HG03108 (cell line): ENCODE measurements at regions not wholly inside any gene's neighbourhood (a gene's known extent, or its start where the extent isn't known, plus 50 kb on each side); places are given as distances from the start of the nearest gene placed in this dataset.

Experiments used
- ATAC-seq: cut with Tn5 transposase; IDR thresholded peaks from one replicate; pipeline ENCODE4 v1.9.1; 2021; ENCODE audit warnings: moderate library complexity; ENCODE audit not compliant: unreplicated experiment

GRCh38 chr4:161133586-161134276 is 1030.1 kb downstream of the FSTL5 start:
- ATAC-seq: no peak

- peak; percentile 92 for ATAC-seq
Measured at GRCh38 chr4:161132715-161133425, 1030.9 kb downstream of the FSTL5 start.

- ATAC-seq: no peak
Measured at GRCh38 chr4:161121451-161121850, 1042.3 kb downstream of the FSTL5 start.

- ATAC-seq: no peak
Measured at GRCh38 chr4:161101881-161102280, 1061.9 kb downstream of the FSTL5 start.

GRCh38 chr4:161097821-161098220 is 1066.0 kb downstream of the FSTL5 start:
- no peak for ATAC-seq

- ATAC-seq: no peak
Measured at GRCh38 chr4:161061046-161061445, 1102.8 kb downstream of the FSTL5 start.
